Stimulated activated CD4-positive, alpha-beta T cell treated with anti-CD3 and anti-CD28 coated beads, TNF-alpha, amount 100 ng/mL, for 48 hours (primary cell): ENCODE measurements at regions not wholly inside any gene's neighbourhood (a gene's known extent, or its start where the extent isn't known, plus 50 kb on each side); places are given as distances from the start of the nearest gene placed in this dataset.

Source experiments
- DNase-seq, 3 donors: peaks; one replicate each; pipeline ENCODE4 v3.0.0-alpha.2; 2020; ENCODE audit warnings: low read depth in 3 of 3

- no peak for DNase-seq
Observed at GRCh38 chr15:97316362-97316761, 644.1 kb upstream of the ARRDC4 start.

- no peak for DNase-seq
Observed at GRCh38 chr15:97317163-97317562, 643.3 kb upstream of the ARRDC4 start.

- no peak for DNase-seq
Observed at GRCh38 chr15:97319291-97319690, 641.2 kb upstream of the ARRDC4 start.

GRCh38 chr15:97346221-97346620 is 614.3 kb upstream of the ARRDC4 start:
- no peak for DNase-seq

- no peak for DNase-seq
Observed at GRCh38 chr15:97350813-97351212, 609.7 kb upstream of the ARRDC4 start.

GRCh38 chr15:97383516-97383915 is 577.0 kb upstream of the ARRDC4 start:
- DNase-seq, result no peak

- no peak for DNase-seq
Observed at GRCh38 chr15:97386940-97387339, 573.6 kb upstream of the ARRDC4 start.

- no peak for DNase-seq
Observed at GRCh38 chr15:97401195-97401594, 559.3 kb upstream of the ARRDC4 start.

GRCh38 chr15:97401970-97402369 is 558.5 kb upstream of the ARRDC4 start:
- DNase-seq, result no peak

- no peak for DNase-seq
Observed at GRCh38 chr15:97406841-97407240, 553.7 kb upstream of the ARRDC4 start.

GRCh38 chr15:97410897-97411575 is 549.5 kb upstream of the ARRDC4 start:
- DNase-seq, result no peak

GRCh38 chr15:97420130-97420529 is 540.4 kb upstream of the ARRDC4 start:
- DNase-seq, result no peak

GRCh38 chr15:97425596-97425995 is 534.9 kb upstream of the ARRDC4 start:
- no peak for DNase-seq

GRCh38 chr15:97443101-97443500 is 517.4 kb upstream of the ARRDC4 start:
- no peak for DNase-seq

- no peak for DNase-seq
Observed at GRCh38 chr15:97446138-97446537, 514.4 kb upstream of the ARRDC4 start.

- no peak for DNase-seq
Observed at GRCh38 chr15:97456521-97457202, 503.8 kb upstream of the ARRDC4 start.

GRCh38 chr15:97457203-97457847 is 503.2 kb upstream of the ARRDC4 start:
- no peak for DNase-seq

- no peak for DNase-seq
Observed at GRCh38 chr15:97459771-97460170, 500.7 kb upstream of the ARRDC4 start.

GRCh38 chr15:97461226-97461625 is 499.3 kb upstream of the ARRDC4 start:
- no peak for DNase-seq

GRCh38 chr15:97463696-97464095 is 496.8 kb upstream of the ARRDC4 start:
- DNase-seq, result no peak

GRCh38 chr15:97470417-97470816 is 490.1 kb upstream of the ARRDC4 start:
- no peak for DNase-seq

GRCh38 chr15:97473627-97474026 is 486.9 kb upstream of the ARRDC4 start:
- DNase-seq, result no peak

- no peak for DNase-seq
Observed at GRCh38 chr15:97479957-97480356, 480.5 kb upstream of the ARRDC4 start.
